ENCODE measurements at regions not wholly inside any gene's neighbourhood (a gene's known extent, or its start where the extent isn't known, plus 50 kb on each side); places are given as distances from the start of the nearest gene placed in this dataset.
"Not testable (repeated sequence)": the region's sequence is repeated elsewhere in the genome, so short reads cannot be mapped to it uniquely, and the experiment has no call there.

GRCh38 chr10:25811052-25811685 is 122.9 kb upstream of the MYO3A start:
- DNase-seq: no peak

DNA sequence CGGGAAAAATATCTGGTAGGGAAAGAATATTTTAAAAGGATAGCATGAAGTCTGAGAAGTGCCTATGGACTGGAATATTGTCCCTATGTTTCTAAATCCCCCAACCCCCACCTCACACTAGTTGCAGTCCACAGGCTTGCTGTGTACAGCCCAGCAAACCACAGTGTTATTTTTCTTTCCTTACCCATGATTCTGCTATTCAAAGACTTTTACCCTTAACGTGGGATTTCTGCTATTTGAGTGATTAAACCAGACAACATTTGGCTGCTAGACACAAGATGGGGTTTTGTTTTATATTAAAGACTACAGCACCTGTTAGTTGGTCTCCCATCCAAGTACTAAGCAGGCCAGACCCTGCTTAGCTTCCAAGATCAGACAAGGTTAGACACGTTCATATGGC is 120.5 kb upstream of the MYO3A start:
- DNase-seq: no peak

DNA sequence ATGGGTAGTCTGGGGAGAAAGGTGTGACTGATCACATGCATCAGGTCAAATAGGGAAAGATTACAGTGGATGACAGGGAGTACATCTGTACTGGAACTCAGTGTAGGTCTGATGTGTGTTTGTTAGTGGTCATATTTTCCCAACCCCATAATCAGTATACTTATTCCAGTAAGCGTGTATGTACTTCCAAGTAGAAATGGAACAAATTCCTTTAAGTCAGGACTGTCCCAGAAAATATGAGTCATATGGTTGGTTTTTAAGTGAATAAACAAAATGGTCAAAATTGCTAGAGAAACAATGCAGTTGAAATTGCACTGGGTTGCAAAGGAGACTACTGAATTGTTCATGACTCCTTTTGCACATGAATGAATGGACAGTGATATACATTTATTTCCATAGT is 118.8 kb upstream of the MYO3A start:
- DNase-seq: no peak

GRCh38 chr10:25815999-25816768 is 117.8 kb upstream of the MYO3A start:
- no peak for DNase-seq

GRCh38 chr10:25817200-25817599 is 116.8 kb upstream of the MYO3A start:
- DNase-seq: no peak

DNA sequence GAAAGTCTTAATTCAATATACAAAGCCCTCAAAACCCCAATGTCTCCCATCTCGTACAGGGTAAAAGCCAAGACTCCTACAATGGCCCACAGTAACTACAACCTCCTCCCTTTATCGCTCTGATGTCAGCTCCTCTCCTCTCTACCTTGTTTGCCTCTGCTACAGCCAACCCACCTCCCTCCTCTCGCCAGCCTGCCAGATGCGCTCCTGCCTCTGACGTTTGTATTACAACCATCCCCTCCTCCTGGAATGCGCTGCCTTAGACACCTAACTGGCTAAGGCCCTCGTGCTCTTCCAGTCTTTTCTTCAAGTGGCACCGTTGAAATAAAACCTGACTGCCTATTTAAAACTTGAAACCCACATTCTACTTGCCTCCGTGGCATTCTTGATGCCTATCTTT is 115.3 kb upstream of the MYO3A start:
- DNase-seq: no peak

DNA sequence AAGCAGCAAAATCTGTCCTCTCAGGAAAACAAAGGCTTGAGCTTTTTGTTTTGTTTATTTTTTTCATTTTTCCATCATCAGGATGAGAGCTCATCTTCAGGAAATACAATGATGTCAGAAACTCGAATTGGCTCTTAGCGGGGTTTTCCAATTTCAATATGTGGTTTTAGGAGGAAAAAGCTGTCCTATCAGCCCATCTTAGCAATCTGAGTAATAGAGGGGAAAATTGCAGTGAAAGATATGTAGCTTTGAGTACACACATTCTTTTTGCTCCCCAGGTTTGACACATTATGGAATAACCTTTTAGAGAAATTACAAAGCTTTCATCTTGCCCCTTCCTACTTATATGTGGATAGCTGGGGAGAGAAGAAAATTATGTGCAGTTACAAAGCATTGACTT is 113.6 kb upstream of the MYO3A start:
- no peak for DNase-seq

- DNase-seq: no peak
Measured at GRCh38 chr10:25820874-25821273, 113.2 kb upstream of the MYO3A start.

GRCh38 chr10:25824050-25824449 is 110.0 kb upstream of the MYO3A start:
- no peak for DNase-seq

GRCh38 chr10:25828475-25828874 is 105.6 kb upstream of the MYO3A start:
- DNase-seq: no peak

DNA sequence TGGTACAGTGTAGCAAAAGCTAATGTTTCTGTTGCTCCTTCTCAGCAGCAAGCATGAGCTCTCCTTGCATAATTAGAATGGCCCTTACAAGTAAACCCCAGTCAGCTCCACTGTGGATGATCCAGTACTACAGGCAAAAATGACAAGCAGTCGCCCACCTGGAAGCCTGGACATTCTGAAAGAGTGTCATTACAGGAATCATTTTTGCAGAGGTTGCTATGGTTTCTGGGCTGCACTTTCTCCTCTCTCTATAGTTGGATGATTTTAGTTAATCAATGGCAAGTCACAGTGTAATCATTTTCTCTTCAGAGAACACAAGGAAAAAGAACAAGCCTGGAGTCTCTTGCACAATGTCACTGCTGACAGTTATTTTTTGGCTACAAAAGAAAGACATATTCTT is 102.9 kb upstream of the MYO3A start:
- no peak for DNase-seq

- peak; percentile 5 for DNase-seq
Measured at GRCh38 chr10:25839683-25840082, 94.3 kb upstream of the MYO3A start.

DNA sequence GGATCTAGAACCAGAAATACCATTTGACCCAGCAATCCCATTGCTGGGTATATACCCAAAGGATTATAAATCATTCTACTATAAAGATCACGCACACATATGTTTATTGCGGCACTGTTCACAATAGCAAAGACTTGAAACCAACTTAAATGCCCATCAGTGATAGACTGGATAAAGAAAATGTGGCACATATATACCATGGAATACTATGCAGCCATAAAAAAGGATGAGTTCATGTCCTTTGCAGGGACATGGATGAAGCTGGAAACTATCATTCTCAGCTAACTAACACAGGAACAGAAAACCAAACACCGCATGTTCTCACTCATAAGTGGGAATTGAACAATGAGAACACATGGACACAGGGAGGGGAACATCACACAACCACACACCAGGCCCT is 93.2 kb upstream of the MYO3A start:
- not testable (repeated sequence) for DNase-seq

DNA sequence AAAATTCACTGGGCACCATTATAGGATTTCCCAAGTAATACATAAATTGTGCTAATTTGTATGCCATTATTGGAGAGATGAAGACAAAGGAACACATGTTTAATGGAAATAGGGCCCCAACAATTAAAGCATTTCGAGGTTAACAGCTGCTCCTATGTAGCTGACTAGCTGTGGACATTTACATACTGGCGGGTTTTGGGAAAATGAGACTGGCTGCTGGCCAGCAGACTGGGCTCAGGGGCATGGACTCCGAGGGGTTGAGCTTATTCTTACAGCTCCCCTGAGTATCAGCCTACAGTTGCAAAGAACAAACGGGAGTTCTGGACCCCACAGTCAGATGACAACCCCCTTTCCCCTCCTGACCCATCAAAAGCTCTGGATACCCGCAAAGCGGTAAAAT is 91.9 kb upstream of the MYO3A start:
- no peak for DNase-seq

GRCh38 chr10:25843551-25844170 is 90.4 kb upstream of the MYO3A start:
- no peak for DNase-seq

- not testable (repeated sequence) for DNase-seq
Measured at GRCh38 chr10:25844716-25845115, 89.3 kb upstream of the MYO3A start.

- no peak for DNase-seq
Measured at GRCh38 chr10:25849268-25849667, 84.8 kb upstream of the MYO3A start.

DNA sequence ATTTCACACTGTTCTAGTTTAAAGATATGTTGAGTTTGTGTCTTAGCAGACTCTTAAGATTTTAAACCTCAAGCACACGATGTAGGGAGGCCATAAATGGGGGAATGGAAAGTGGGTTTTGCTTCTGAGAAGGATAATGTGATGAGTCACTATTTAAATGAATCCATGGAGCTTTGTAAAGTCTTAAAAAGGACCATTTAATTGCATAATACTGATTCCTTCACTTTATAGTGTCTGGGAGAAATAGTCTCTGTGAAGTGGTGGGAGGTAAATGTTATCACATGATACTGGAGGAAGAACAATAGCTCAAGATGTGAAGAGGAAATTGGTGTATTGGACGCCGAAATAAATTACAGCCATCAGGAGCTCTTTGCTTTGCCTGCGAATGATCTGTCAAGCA is 84.0 kb upstream of the MYO3A start:
- DNase-seq: no peak

- DNase-seq: no peak
Measured at GRCh38 chr10:25851548-25851947, 82.5 kb upstream of the MYO3A start.

GRCh38 chr10:25852364-25852941 is 81.6 kb upstream of the MYO3A start:
- no peak for DNase-seq

- DNase-seq: no peak
Measured at GRCh38 chr10:25858076-25858475, 76.0 kb upstream of the MYO3A start.

- DNase-seq: no peak
Measured at GRCh38 chr10:25865267-25865666, 68.8 kb upstream of the MYO3A start.

DNA sequence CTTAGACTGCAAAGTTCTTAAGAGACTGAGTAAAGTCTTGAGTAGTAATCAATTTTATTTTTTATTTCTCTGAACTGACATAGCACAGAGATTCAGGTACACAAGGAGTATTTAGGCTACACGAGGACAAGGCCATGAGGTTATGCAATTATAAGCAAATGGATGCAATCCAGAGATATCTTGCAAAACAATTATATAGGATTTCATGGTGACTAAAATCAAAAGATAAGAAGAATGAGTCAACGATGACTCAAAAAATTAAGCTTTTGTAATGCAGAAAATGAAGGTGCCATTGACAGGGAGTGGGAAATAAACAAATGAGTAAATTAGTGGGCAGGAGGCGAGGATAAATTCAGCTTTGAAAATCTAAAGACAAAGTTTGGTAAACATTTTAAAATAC is 66.7 kb upstream of the MYO3A start:
- DNase-seq: no peak

GRCh38 chr10:25869067-25869591 is 64.9 kb upstream of the MYO3A start:
- DNase-seq: no peak

Data from fibroblast of skin of right biceps (primary cell).